Lower lobe of right lung (tissue), 2 donors: ENCODE measurements at regions not wholly inside any gene's neighbourhood (a gene's known extent, or its start where the extent isn't known, plus 50 kb on each side); places are given as distances from the start of the nearest gene placed in this dataset.

Source experiments
- ATAC-seq, 2 donors: fragments of 200-7000 bp; cut with Tn5 transposase; one replicate each; pipeline ENCODE4 v1.9.1; 2020 to 2022; ENCODE audit warnings: mild to moderate bottlenecking in 2 of 2, moderate library complexity in 2 of 2
- DNase-seq: peaks from one replicate; pipeline ENCODE4 v3.0.0-alpha.2; 2020
- H3K27ac ChIP-seq: fragments of 200-600 bp; one replicate; pipeline ENCODE4 v1.8.0; 2022
- H3K27me3 ChIP-seq: fragments of 200-600 bp; one replicate; pipeline ENCODE4 v1.8.0; 2022; ENCODE audit warnings: low read depth
- H3K36me3 ChIP-seq: fragments of 200-600 bp; one replicate; pipeline ENCODE4 v1.8.0; 2022; ENCODE audit warnings: mild to moderate bottlenecking
- H3K4me1 ChIP-seq: fragments of 200-600 bp; one replicate; pipeline ENCODE4 v1.8.0; 2022
- H3K4me3 ChIP-seq: fragments of 200-600 bp; one replicate; pipeline ENCODE4 v1.8.0; 2022; ENCODE audit warnings: mild to moderate bottlenecking
- H3K9me3 ChIP-seq: fragments of 200-600 bp; one replicate; pipeline ENCODE4 v1.8.0; 2022
- CTCF ChIP-seq: fragments of 200-600 bp; IDR thresholded peaks from one replicate; pipeline ENCODE4 v1.8.0; 2022; ENCODE audit warnings: antibody characterized with exemption, mild to moderate bottlenecking
- intact Hi-C: fragments of 100-400 bp; cut with DNase I; formaldehyde crosslinking; loops from one replicate; pipeline ENCODE4 v1.11.0; 2022
- donor health status: DM: no; HTN: yes; CAD: no; lungs with severe emphysema.

- ATAC-seq (peak in 1 of 2 donors; percentile 34), DNase-seq (peak; percentile 23)
- Histone ChIP-seq H3K4me1 (no peaks in the 10 kb centered on the region), H3K9me3 (no peaks in the 10 kb centered on the region), H3K36me3 (no peaks in the 10 kb centered on the region), H3K27me3 (no peaks in the 10 kb centered on the region), H3K27ac (no peak overlapping the region), H3K4me3 (no peak overlapping the region)
- TF ChIP-seq CTCF = no peak
- intact Hi-C loops = no loop called here
Observed at GRCh38 chr18:64645753-64646152, 496.9 kb upstream of the LINC00305 start.

- ATAC-seq (no peak), DNase-seq (no peak)
- Histone ChIP-seq H3K4me1 (no peaks in the 10 kb centered on the region), H3K9me3 (peaks cover 5% of the 10 kb centered on the region), H3K4me3 (no peak overlapping the region), H3K27ac (no peak overlapping the region), H3K27me3 (no peaks in the 10 kb centered on the region), H3K36me3 (no peaks in the 10 kb centered on the region)
- TF ChIP-seq CTCF = no peak
- intact Hi-C loops = no loop called here
Observed at GRCh38 chr18:64639536-64639935, 490.6 kb upstream of the LINC00305 start.

- no peaks in the 10 kb centered on the region for H3K27me3 ChIP-seq
- ATAC-seq = no peak
Observed at GRCh38 chr18:64620971-64621560, 472.2 kb upstream of the LINC00305 start.

GRCh38 chr18:64618390-64618789 is 469.5 kb upstream of the LINC00305 start:
- DNase-seq (no peak), ATAC-seq (no peak)
- H3K4me3 ChIP-seq = no peak overlapping the region
- no peak overlapping the region for H3K27ac ChIP-seq
- H3K36me3 ChIP-seq = no peaks in the 10 kb centered on the region
- intact Hi-C loops = no loop called here
- no peak for TF ChIP-seq CTCF
- no peaks in the 10 kb centered on the region for H3K9me3 ChIP-seq
- no peaks in the 10 kb centered on the region for H3K27me3 ChIP-seq
- no peaks in the 10 kb centered on the region for H3K4me1 ChIP-seq

More at GRCh38 chr18:64620971-64621560, 472.2 kb upstream of the LINC00305 start:
- no peak for DNase-seq
- H3K4me3 ChIP-seq = no peak overlapping the region
- intact Hi-C loops = no loop called here
- H3K36me3 ChIP-seq = no peaks in the 10 kb centered on the region
- no peaks in the 10 kb centered on the region for H3K9me3 ChIP-seq
- TF ChIP-seq CTCF = no peak
- H3K27ac ChIP-seq = no peak overlapping the region
- no peaks in the 10 kb centered on the region for H3K4me1 ChIP-seq

- no peak overlapping the region for H3K4me3 ChIP-seq
- TF ChIP-seq CTCF = no peak
- H3K27me3 ChIP-seq = no peaks in the 10 kb centered on the region
- H3K36me3 ChIP-seq = no peaks in the 10 kb centered on the region
- no peak overlapping the region for H3K27ac ChIP-seq
- intact Hi-C loops = no loop called here
- H3K4me1 ChIP-seq = no peaks in the 10 kb centered on the region
- H3K9me3 ChIP-seq = no peaks in the 10 kb centered on the region
- DNase-seq = no peak
- no peak for ATAC-seq
Observed at GRCh38 chr18:64615021-64615420, 466.1 kb upstream of the LINC00305 start.
